H1 (cell line): ENCODE measurements at regions not wholly inside any gene's neighbourhood (a gene's known extent, or its start where the extent isn't known, plus 50 kb on each side); places are given as distances from the start of the nearest gene placed in this dataset.

Experiments used
- CTCF ChIA-PET: fragments of 300-600 bp; sonication (Branson Sonifier 250); formaldehyde crosslinking; loops from one replicate; lab custom pipeline; 2021; ENCODE audit not compliant: partially characterized antibody; lab: Charles Lee
- POLR2A ChIA-PET: fragments of 300-600 bp; sonication (Branson Sonifier 250); formaldehyde crosslinking; loops from one replicate; lab custom pipeline; 2021; ENCODE audit warnings: inconsistent platforms; ENCODE audit not compliant: partially characterized antibody; lab: Charles Lee
- DNase-seq, 2 experiments: peaks; one replicate each; pipeline versions ENCODE4 v3.0.0 to v3.0.0-alpha.2; 2010 to 2022; ENCODE audit warnings: low spot score in 2 of 2, low read depth in 1 of 2, mixed read lengths in 1 of 2
- FAIRE-seq: peaks from 2 replicates; lab custom pipeline; 2011; peaks lifted over from hg19 to GRCh38; lab: Jason Lieb, UNC
- H2AFZ ChIP-seq: 2 replicates; pipeline ENCODE4 v1.8.1; 2012; ENCODE audit warnings: low read length, inconsistent platforms
- H2AK5ac ChIP-seq: 2 replicates; pipeline ENCODE4 v1.6.1; 2013; ENCODE audit warnings: low read depth, low read length
- H2BK120ac ChIP-seq: replicated peaks from 2 replicates; pipeline ENCODE3; 2013; ENCODE audit warnings: low read depth, low read length, inconsistent platforms
- H2BK12ac ChIP-seq: 2 replicates; pipeline ENCODE4 v1.6.1; 2013; ENCODE audit warnings: low read depth, low read length
- H2BK15ac ChIP-seq: 2 replicates; pipeline ENCODE4 v1.6.1; 2013; ENCODE audit warnings: low read length
- H2BK20ac ChIP-seq: 2 replicates; pipeline ENCODE4 v1.6.1; 2013; ENCODE audit warnings: low read length
- H2BK5ac ChIP-seq: 2 replicates; pipeline ENCODE4 v1.6.1; 2013; ENCODE audit warnings: low read depth, low read length
- H3K14ac ChIP-seq: 2 replicates; pipeline ENCODE4 v1.6.1; 2013; ENCODE audit warnings: inconsistent platforms; ENCODE audit not compliant: insufficient read length
- H3K18ac ChIP-seq: 2 replicates; pipeline ENCODE4 v1.6.1; 2013; ENCODE audit warnings: low read length; ENCODE audit errors: extremely low read depth
- H3K23ac ChIP-seq: 2 replicates; pipeline ENCODE4 v1.6.1; 2013; ENCODE audit warnings: inconsistent platforms; ENCODE audit not compliant: insufficient read length
- H3K23me2 ChIP-seq: 2 replicates; pipeline ENCODE4 v1.6.1; 2013; ENCODE audit warnings: low read depth, low read length
- H3K27ac ChIP-seq: 2 replicates; pipeline ENCODE4 v1.6.1; 2011; ENCODE audit warnings: low read depth, low read length, inconsistent platforms
- H3K27me3 ChIP-seq, 4 experiments: replicated peaks in 1 of 4; 1 replicate in 1 of 4; 2 replicates in 3 of 4; pipeline versions ENCODE4 v1.6.1 to v1.8.1; 2011 to 2013; ENCODE audit warnings: low read length in 3 of 4, mild to moderate bottlenecking in 3 of 4, inconsistent platforms in 2 of 4, mixed read lengths in 2 of 4, moderate library complexity in 1 of 4; ENCODE audit not compliant: control insufficient read depth in 3 of 4, insufficient read depth in 3 of 4; ENCODE audit errors: extremely low read depth in 1 of 4
- H3K36me3 ChIP-seq, 4 experiments: 2 replicates each; pipeline versions ENCODE4 v1.6.1 to v1.8.1; 2011 to 2013; ENCODE audit warnings: mild to moderate bottlenecking in 4 of 4, low read length in 3 of 4, moderate library complexity in 2 of 4, control low read depth in 1 of 4, inconsistent platforms in 1 of 4; ENCODE audit not compliant: insufficient read depth in 4 of 4, control insufficient read depth in 2 of 4
- H3K4ac ChIP-seq: replicated peaks from 2 replicates; pipeline ENCODE3; 2013; ENCODE audit warnings: low read length, low read depth, mixed read lengths, inconsistent platforms; ENCODE audit not compliant: insufficient read length
- H3K4me1 ChIP-seq, 4 experiments: replicated peaks in 1 of 4; 1 replicate in 1 of 4; 2 replicates in 3 of 4; pipeline versions ENCODE4 v1.6.1 to v1.8.1; 2011 to 2013; ENCODE audit warnings: low read length in 3 of 4, inconsistent platforms in 2 of 4, mixed read lengths in 1 of 4; ENCODE audit not compliant: insufficient read depth in 4 of 4, control insufficient read depth in 3 of 4
- H3K4me2 ChIP-seq, 2 experiments: 2 replicates each; pipeline versions ENCODE4 v1.6.1 to v1.8.1; 2011 to 2013; ENCODE audit warnings: low read depth in 2 of 2, low read length in 2 of 2, control low read depth in 1 of 2, inconsistent platforms in 1 of 2, mild to moderate bottlenecking in 1 of 2; ENCODE audit not compliant: insufficient read depth in 1 of 2
- H3K4me3 ChIP-seq, 4 experiments: fragments of 200-600, 300-600 bp in 1 of 4; sonication (generic), shearing (Covaris generic), sonication (Bioruptor Twin) in 1 of 4; 2 replicates each; pipeline versions ENCODE4 v1.5.1 to v1.8.1; 2011 to 2016; ENCODE audit warnings: low read length in 4 of 4, low read depth in 3 of 4, control low read depth in 2 of 4, inconsistent platforms in 2 of 4, mild to moderate bottlenecking in 2 of 4, mixed read lengths in 1 of 4, moderate library complexity in 1 of 4; ENCODE audit not compliant: insufficient read depth in 2 of 4; ENCODE audit errors: extremely low read depth in 1 of 4
- H3K56ac ChIP-seq: replicated peaks from 2 replicates; pipeline ENCODE3; 2013; ENCODE audit warnings: low read depth, mild to moderate bottlenecking, mixed read lengths, low read length, inconsistent platforms; ENCODE audit not compliant: insufficient read length
- H3K79me1 ChIP-seq: 2 replicates; pipeline ENCODE4 v1.6.1; 2013; ENCODE audit warnings: low read depth, low read length, control low read depth
- H3K79me2 ChIP-seq, 2 experiments: 2 replicates each; pipeline versions ENCODE4 v1.6.1 to v1.8.1; 2012 to 2013; ENCODE audit warnings: low read length in 2 of 2, mild to moderate bottlenecking in 2 of 2, inconsistent platforms in 1 of 2; ENCODE audit not compliant: insufficient read depth in 2 of 2, control insufficient read depth in 1 of 2
- H3K9ac ChIP-seq, 4 experiments: replicated peaks in 1 of 4; 1 replicate in 1 of 4; 2 replicates in 3 of 4; pipeline versions ENCODE4 v1.6.1 to v1.8.1; 2011 to 2013; ENCODE audit warnings: low read depth in 3 of 4, low read length in 3 of 4, control low read depth in 2 of 4, mild to moderate bottlenecking in 2 of 4, moderate library complexity in 2 of 4, inconsistent platforms in 1 of 4; ENCODE audit errors: extremely low read depth in 1 of 4
- H3K9me3 ChIP-seq, 2 experiments: 2 replicates each; pipeline versions ENCODE4 v1.6.1 to v1.8.1; 2012 to 2013; ENCODE audit warnings: mild to moderate bottlenecking in 2 of 2, moderate library complexity in 2 of 2, control low read depth in 1 of 2, inconsistent platforms in 1 of 2, low read depth in 1 of 2, low read length in 1 of 2, mixed read lengths in 1 of 2; ENCODE audit not compliant: insufficient read depth in 2 of 2
- H4K20me1 ChIP-seq, 2 experiments: replicated peaks in 1 of 2; 2 replicates each; pipeline versions ENCODE3 to v1.8.1; 2011 to 2013; ENCODE audit warnings: inconsistent platforms in 2 of 2, low read length in 2 of 2, mild to moderate bottlenecking in 1 of 2; ENCODE audit not compliant: insufficient read depth in 2 of 2, control insufficient read depth in 1 of 2
- H4K5ac ChIP-seq: 2 replicates; pipeline ENCODE4 v1.6.1; 2013; ENCODE audit warnings: low read length, low read depth, mixed read lengths, inconsistent platforms; ENCODE audit not compliant: insufficient read length
- H4K8ac ChIP-seq: 2 replicates; pipeline ENCODE4 v1.8.0; 2013; ENCODE audit warnings: mild to moderate bottlenecking, moderate library complexity, low read length, inconsistent platforms; ENCODE audit not compliant: insufficient read depth; ENCODE audit errors: extremely low read depth
- H4K91ac ChIP-seq: replicated peaks from 2 replicates; pipeline ENCODE3; 2013; ENCODE audit warnings: low read length, mixed read lengths, inconsistent platforms; ENCODE audit not compliant: insufficient read length
- CEBPB ChIP-seq: IDR thresholded peaks from 2 replicates; pipeline ENCODE4 v1.6.1; 2012; ENCODE audit warnings: low read depth, low read length
- CTCF ChIP-seq, 3 experiments: IDR thresholded peaks; 1 replicate in 2 of 3; 2 replicates in 1 of 3; pipeline versions ENCODE4 v1.5.1 to v1.6.1; 2011; ENCODE audit warnings: low read length in 3 of 3, mild to moderate bottlenecking in 3 of 3, inconsistent platforms in 2 of 3, low read depth in 1 of 3, moderate library complexity in 1 of 3; ENCODE audit not compliant: insufficient read depth in 1 of 3; ENCODE audit errors: control extremely low read depth in 1 of 3
- EZH2 ChIP-seq: fragments of 200-600 bp; sonication (generic); IDR thresholded peaks from 2 replicates; pipeline ENCODE4 v1.7.1; 2012; ENCODE audit warnings: low read depth, mild to moderate bottlenecking, moderate library complexity, low read length, inconsistent platforms; ENCODE audit not compliant: severe bottlenecking
- GABPA ChIP-seq: IDR thresholded peaks from 2 replicates; pipeline ENCODE4 v1.6.1; 2011; ENCODE audit warnings: mild to moderate bottlenecking, low read length, moderate library complexity, borderline replicate concordance; ENCODE audit not compliant: insufficient read depth
- GTF2F1 ChIP-seq: IDR thresholded peaks from 2 replicates; pipeline ENCODE4 v1.6.1; 2012; ENCODE audit warnings: low read depth, low read length, improper control_type of control experiment, borderline replicate concordance
- HDAC2 ChIP-seq, 2 experiments: fragments of 300-600 bp in 1 of 2; sonication (generic) in 1 of 2; IDR thresholded peaks; 2 replicates each; pipeline ENCODE4 v1.6.1; 2011 to 2012; ENCODE audit warnings: low read depth in 2 of 2, low read length in 2 of 2, mild to moderate bottlenecking in 2 of 2, moderate library complexity in 2 of 2, borderline replicate concordance in 1 of 2, inconsistent platforms in 1 of 2
- SIN3A ChIP-seq, 2 experiments: IDR thresholded peaks in 1 of 2; conservative IDR thresholded peaks in 1 of 2; 2 replicates each; pipeline ENCODE4 v1.6.1; 2011 to 2012; ENCODE audit warnings: low read length in 2 of 2, improper control_type of control experiment in 1 of 2, low read depth in 1 of 2, mild to moderate bottlenecking in 1 of 2
- SIRT6 ChIP-seq: IDR thresholded peaks from one replicate; pipeline ENCODE4 v1.7.1; 2012; ENCODE audit warnings: low read length, inconsistent platforms
- SP1 ChIP-seq: IDR thresholded peaks from 2 replicates; pipeline ENCODE4 v1.6.1; 2011; ENCODE audit warnings: low read depth, low read length
- SP4 ChIP-seq: IDR thresholded peaks from 2 replicates; pipeline ENCODE4 v1.6.1; 2012; ENCODE audit warnings: low read length, inconsistent platforms
- TBP ChIP-seq: IDR thresholded peaks from 2 replicates; pipeline ENCODE4 v1.6.1; 2011; ENCODE audit warnings: low read depth, low read length, improper control_type of control experiment
- ZNF274 ChIP-seq: IDR thresholded peaks from 2 replicates; pipeline ENCODE4 v1.7.0; 2012; ENCODE audit warnings: low read length, borderline replicate concordance; ENCODE audit errors: extremely low read depth
- WGBS, 2 experiments: shearing (Covaris generic) in 1 of 2; methylation state at CpG; one replicate each; pipeline versions ENCODE4 v1.1.6 to v1.1.7; 2013 to 2015; ENCODE audit warnings: low lambda C conversion rate in 2 of 2, mixed read lengths in 2 of 2, inconsistent platforms in 1 of 2, low coverage in 1 of 2, missing lambda C conversion rate in 1 of 2; ENCODE audit not compliant: insufficient replicate concordance in 2 of 2, insufficient coverage in 1 of 2, insufficient read length in 1 of 2; ENCODE audit errors: extremely low coverage in 1 of 2, missing lambda C conversion rate in 1 of 2; 5-methylcytosine and 5-hydroxymethylcytosine counted together

GRCh38 chr2:204437408-204437807 lies 107.9 kb upstream of the PARD3B start:
- Histone ChIP-seq H2BK120ac (no peak overlapping the region), H3K4me2 (no peak overlapping the region), H4K20me1 (no peaks in the 10 kb centered on the region), H4K91ac (no peak overlapping the region), H3K79me1 (no peaks in the 10 kb centered on the region), H3K4ac (no peak overlapping the region), H3K23ac (no peak overlapping the region), H2BK20ac (no peak overlapping the region), H2BK12ac (no peak overlapping the region), H3K9me3 (0 out of 4 replicates have a peak, but pooled peaks cover 0 to 2% of the 10 kb centered on the region in 2 experiments), H3K79me2 (no peaks in the 10 kb centered on the region), H2BK15ac (no peak overlapping the region), H3K4me3 (no peak overlapping the region), H3K18ac (no peak overlapping the region), H2BK5ac (no peak overlapping the region), H2AFZ (no peak overlapping the region), H3K27me3 (no peaks in the 10 kb centered on the region), H4K8ac (no peak overlapping the region), H3K23me2 (no peaks in the 10 kb centered on the region), H3K36me3 (no peaks in the 10 kb centered on the region), H3K9ac (no peak overlapping the region), H3K14ac (no peak overlapping the region), H2AK5ac (no peak overlapping the region), H3K4me1 (peaks cover 0 to 6% (median under 1%) of the 10 kb centered on the region in 4 experiments; a peak in 2 of 7 replicates), H3K27ac (no peak overlapping the region), H3K56ac (no peak overlapping the region), H4K5ac (no peak overlapping the region)
- ChIA-PET CTCF (interaction anchor here (1.1 to 2.4 kb wide), 2 partner anchors 8 to 177 kb away, joined by 3 to 9 read pairs; no protein-coding TSS in a partner anchor), POLR2A (no interaction called here)
- WGBS, 2 experiments: 93% methylated on average over 4 of the region's 5 CpGs; no CpG with 5 or more reads in 1 of the 2 experiments
- DNase-seq (no peak), FAIRE-seq (no peak)
- TF ChIP-seq GABPA (no peak), HDAC2 (IDR thresholded peaks at IDR 0.05; ENCODE audit: borderline replicate concordance in 1 of 2, low read depth in 2 of 2, low read length in 2 of 2) (no peak), ZNF274 (no peak), EZH2 (no peak), TBP (no peak), SP1 (no peak), SP4 (no peak), CTCF (IDR thresholded peaks at IDR 0.05; ENCODE audit: control extremely low read depth in 1 of 3, insufficient read depth in 1 of 3, low read depth in 1 of 3, low read length in 3 of 3) (no peak), CEBPB (no peak), SIN3A (conservative IDR thresholded peaks at IDR 0.05 in 1 of 2, IDR thresholded peaks at IDR 0.05 in 1 of 2; ENCODE audit: low read depth in 1 of 2, low read length in 2 of 2) (no peak), SIRT6 (no peak), GTF2F1 (no peak)
